Astrocyte of the cerebellum (primary cell): ENCODE measurements at regions not wholly inside any gene's neighbourhood (a gene's known extent, or its start where the extent isn't known, plus 50 kb on each side); places are given as distances from the start of the nearest gene placed in this dataset.

Source experiments
- DNase-seq: peaks from one replicate; pipeline ENCODE4 v3.0.0-alpha.2; 2011; ENCODE audit warnings: low read depth
- H3K4me3 ChIP-seq: 2 replicates; pipeline ENCODE4 v1.5.1; 2011; ENCODE audit warnings: mild to moderate bottlenecking, low read depth, low read length, moderate library complexity
- in situ Hi-C: cut with HindIII; loops from 2 replicates; pipeline ENCODE4 v1.10.0; 2017; ENCODE audit warnings: low sequenced_read_pairs
- TF ChIP-seq, protein P1 (sequence below): IDR thresholded peaks from 2 replicates; pipeline ENCODE4 v1.5.1; 2012; ENCODE audit warnings: low read length, low read depth, moderate library complexity, mild to moderate bottlenecking; ENCODE audit errors: missing control alignments

DNA sequence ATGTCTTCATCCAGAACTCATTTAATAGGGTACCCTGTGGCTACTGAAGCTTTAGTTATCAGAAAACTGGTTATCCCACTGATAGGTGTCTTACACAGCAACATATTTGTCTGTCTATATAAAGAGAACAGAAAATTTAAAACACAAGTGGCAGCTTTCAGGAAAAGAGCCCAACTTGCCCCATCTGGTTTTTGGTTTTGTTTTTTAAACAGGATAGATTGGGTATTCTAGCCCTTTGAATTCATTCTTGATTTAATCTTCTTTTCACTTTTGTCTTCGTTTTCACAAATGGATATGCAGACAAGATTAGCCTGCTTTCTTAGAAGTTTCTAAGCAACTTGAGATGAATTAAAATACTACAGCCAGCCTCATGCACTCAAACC is 91.3 kb downstream of the KLF6 start:
- no peak overlapping the region for H3K4me3 ChIP-seq
- TF ChIP-seq, protein P1, sequence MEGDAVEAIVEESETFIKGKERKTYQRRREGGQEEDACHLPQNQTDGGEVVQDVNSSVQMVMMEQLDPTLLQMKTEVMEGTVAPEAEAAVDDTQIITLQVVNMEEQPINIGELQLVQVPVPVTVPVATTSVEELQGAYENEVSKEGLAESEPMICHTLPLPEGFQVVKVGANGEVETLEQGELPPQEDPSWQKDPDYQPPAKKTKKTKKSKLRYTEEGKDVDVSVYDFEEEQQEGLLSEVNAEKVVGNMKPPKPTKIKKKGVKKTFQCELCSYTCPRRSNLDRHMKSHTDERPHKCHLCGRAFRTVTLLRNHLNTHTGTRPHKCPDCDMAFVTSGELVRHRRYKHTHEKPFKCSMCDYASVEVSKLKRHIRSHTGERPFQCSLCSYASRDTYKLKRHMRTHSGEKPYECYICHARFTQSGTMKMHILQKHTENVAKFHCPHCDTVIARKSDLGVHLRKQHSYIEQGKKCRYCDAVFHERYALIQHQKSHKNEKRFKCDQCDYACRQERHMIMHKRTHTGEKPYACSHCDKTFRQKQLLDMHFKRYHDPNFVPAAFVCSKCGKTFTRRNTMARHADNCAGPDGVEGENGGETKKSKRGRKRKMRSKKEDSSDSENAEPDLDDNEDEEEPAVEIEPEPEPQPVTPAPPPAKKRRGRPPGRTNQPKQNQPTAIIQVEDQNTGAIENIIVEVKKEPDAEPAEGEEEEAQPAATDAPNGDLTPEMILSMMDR: no peak
- in situ Hi-C loops: no loop called here
- DNase-seq: no peak

DNA sequence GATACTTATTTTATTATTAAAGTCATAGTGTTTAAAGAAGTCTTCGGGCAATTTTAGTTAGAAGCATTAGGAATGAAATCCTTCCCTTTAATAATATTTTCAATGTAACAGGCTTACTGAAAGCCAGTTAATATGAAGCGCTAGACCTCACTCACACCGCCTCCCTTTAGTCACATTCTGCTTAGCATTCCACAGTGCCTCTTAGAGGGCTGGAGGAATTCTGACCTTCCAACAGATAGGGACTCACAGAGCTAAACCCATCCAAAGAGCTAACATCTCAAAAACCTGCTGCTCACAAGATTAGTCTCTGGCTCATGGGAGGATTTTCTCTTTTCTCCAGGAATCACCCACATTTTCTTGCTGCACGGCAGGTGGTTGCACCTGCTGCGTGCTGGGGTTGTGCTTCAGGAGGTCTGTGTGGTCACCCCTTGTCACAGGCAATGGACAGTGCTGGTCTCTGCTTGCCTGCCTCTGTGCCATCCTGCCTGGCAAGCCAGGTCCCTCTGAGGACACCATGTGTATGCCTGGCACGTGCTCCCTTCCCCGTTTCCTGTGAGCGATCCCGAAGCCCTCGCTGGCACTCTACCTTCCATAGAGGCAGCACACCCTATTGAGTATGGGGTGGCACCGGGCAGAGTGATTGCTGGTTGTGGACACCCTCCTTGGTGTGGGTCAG is 91.8 kb downstream of the KLF6 start:
- no peak overlapping the region for H3K4me3 ChIP-seq
- no peak for DNase-seq
- TF ChIP-seq, protein P1: no peak
- in situ Hi-C loops: no loop called here

GRCh38 chr10:3692387-3692999 is 92.5 kb downstream of the KLF6 start:
- DNase-seq: no peak
- TF ChIP-seq, protein P1: no peak
- in situ Hi-C loops: no loop called here
- no peak overlapping the region for H3K4me3 ChIP-seq

- DNase-seq: peak; percentile 5
- H3K4me3 ChIP-seq: no peak overlapping the region
Observed at GRCh38 chr10:3691482-3691881, 93.5 kb downstream of the KLF6 start.

GRCh38 chr10:3689871-3690510 is 95.0 kb downstream of the KLF6 start:
- in situ Hi-C loops: no loop called here
- no peak for DNase-seq
- TF ChIP-seq, protein P1: no peak

More at GRCh38 chr10:3691482-3691881, 93.5 kb downstream of the KLF6 start:
- in situ Hi-C loops: no loop called here
- TF ChIP-seq, protein P1: no peak

DNA sequence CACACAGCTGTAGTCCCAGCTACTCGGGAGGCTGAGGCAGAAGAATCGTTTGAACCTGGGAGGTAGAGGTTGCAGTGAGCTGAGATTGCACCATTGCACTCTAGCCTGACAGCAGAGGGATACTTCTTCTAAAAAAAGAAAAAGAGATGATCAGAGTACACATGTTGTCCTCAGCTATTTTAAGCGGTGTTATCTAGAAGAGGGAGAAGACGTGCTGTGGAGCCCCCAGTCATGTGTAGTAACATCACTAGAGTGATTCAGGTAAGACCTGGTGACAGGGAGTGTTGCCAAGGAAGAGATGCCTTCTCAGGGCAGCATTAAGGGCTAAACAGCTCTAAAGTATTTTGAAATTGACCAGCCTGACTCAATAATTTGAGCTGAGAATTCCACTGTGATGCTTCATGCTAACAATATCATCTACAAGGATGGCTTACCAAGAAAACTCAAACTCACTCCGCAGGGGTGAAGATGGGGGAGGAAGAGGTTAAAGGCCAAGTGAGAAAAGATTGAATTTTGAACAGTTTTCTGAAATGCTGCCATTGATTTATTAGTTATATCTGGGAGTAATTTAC is 97.4 kb downstream of the KLF6 start:
- TF ChIP-seq, protein P1: no peak
- in situ Hi-C loops: no loop called here
- no peak overlapping the region for H3K4me3 ChIP-seq
- no peak for DNase-seq

More at GRCh38 chr10:3689871-3690510, 95.0 kb downstream of the KLF6 start:
- H3K4me3 ChIP-seq: no peak overlapping the region
